HG03378 (cell line): ENCODE measurements at regions not wholly inside any gene's neighbourhood (a gene's known extent, or its start where the extent isn't known, plus 50 kb on each side); places are given as distances from the start of the nearest gene placed in this dataset.

ENCODE experiments used
- ATAC-seq: cut with Tn5 transposase; IDR thresholded peaks from one replicate; pipeline ENCODE4 v1.9.1; 2021; ENCODE audit warnings: mild to moderate bottlenecking, moderate library complexity; ENCODE audit not compliant: unreplicated experiment

DNA sequence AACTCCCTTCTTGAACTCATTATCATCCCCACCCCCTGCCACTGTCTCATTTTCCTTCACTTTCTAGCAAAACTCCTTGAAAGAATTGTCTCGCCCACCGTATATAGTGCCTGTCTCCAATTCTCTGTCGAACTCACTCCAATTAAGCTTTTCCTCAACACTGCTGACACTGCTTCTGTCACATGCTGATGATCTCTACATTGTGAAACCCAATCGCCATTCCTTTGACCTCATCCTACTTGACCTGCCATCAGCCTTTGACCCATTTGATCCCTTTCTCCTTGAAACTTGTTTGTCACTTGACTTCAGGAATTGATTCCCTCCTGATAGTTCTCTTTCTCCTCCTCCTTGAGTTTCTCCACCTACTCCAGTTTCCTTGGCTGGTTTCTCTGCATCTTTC, 54.8 kb downstream of the CCDC71L start:
- ATAC-seq = no peak

DNA sequence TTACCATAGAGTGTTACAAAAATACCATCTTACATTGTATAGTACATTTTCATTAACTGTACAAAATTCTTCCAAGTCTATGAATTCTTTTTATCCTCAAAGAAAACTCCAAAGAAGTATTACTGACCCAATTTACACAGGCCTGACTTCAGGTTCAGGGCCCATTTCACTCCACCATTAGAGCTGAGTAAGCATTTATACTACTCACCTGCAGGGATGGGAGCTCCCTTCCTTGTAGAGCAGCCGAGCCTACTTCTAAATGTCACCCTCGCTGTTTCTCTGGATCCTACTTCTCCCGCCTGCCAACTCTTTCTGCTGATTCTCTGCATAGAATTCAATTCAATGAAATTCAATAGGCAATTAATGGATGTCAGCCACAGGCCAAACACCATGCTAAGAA, 56.0 kb downstream of the CCDC71L start:
- ATAC-seq = no peak

DNA sequence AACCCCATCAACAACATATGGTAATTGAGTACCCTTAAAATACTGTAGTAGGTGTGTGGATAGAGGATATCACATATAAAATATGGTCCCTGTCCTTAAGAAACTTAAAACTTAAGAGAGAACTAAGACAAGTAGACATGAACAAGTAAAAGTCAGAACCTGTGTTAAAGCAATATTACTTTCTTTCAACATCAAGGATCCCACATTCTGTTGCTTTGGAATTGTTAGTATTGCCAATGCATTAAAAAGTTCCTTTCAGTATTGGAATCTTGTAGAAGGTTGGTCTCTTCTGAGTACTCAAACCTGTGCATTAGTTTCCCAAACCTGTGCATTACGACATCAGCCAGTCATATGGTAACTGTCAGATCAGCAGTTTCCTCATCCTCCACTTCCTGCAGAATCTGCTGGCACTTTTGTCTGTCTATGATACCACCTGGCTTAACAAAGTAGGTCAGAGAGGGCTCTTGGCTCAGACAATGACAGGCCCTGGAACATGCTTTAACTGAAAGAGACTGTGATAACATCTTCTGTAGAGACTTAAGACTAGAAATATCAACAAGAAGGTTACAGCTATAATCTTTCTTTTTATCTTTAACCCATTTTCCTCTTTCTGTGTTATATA, 56.5 kb downstream of the CCDC71L start:
- no peak for ATAC-seq

DNA sequence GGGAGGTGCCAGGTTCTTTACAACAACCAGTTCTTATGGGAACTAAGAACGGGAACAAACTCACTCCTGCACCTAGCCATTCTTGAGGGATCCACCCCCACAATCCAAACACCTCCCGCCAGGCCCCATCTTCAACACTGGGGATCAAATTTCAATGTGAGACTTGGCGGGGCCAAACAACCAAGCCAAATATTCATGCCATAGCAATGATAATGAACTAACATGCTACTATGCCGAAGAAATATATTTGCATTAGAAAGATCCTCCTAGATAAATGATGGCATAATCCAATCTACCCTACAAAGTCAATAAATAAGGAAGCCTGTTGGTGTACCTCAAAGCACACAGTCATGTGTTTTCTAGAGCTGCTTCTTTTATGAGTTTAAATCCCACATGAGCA, 57.6 kb downstream of the CCDC71L start:
- no peak for ATAC-seq

DNA sequence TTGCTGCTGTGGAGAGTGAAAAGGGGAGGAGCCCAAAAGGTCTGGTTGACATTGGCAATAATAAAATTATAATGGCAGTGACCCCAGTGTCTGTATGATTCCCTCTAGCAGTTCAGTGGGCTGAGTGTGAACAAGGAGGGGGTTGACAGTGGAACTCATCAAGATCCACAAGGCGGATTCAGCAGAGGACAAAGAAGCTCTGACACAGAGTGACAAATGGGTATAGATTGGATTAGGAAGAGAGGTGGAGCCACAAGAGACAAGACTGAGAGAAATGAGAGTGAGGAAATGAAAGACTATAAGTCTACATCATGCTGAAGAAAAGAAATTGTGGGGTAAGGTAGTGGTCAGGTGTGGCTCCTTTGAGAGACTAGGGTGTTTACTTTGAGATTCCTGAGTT, 58.9 kb downstream of the CCDC71L start:
- no peak for ATAC-seq

DNA sequence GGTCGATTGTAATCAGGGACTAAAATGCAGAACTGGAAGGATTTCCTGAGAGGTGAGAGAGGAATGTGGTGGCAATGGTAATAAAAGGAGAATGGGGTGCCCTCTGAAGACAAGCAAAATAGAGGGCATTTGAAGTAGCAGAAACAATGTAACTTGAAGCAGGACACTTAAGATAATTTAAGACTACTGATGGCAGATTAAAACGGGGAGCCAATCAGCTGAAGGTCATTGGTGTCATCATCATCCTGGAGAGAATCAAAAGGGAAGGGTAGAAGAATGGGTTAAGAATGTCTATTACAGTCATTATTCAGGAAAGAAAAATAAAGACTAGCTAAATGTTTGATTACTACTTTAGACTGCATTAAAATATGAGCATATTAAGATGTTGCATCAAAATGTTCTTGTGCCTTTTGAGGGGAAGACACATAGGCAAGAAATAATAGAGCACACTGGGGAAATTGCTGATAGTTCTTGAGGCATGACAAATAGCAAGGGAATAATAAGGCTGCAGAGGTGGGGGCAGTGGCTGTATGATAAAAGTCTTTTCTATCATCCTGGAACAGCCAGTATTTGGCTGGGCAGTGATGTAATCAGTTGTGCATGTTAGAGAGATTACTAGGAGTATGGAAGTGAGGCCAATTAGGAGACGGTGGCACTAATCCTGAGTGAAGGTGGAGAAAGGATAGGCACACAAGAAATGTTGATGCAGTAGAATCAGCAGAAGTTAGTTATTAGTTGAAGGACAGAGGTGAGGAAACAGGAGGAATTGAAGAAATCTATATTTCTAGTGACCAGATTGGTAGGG, 60.2 kb downstream of the CCDC71L start:
- no peak for ATAC-seq

DNA sequence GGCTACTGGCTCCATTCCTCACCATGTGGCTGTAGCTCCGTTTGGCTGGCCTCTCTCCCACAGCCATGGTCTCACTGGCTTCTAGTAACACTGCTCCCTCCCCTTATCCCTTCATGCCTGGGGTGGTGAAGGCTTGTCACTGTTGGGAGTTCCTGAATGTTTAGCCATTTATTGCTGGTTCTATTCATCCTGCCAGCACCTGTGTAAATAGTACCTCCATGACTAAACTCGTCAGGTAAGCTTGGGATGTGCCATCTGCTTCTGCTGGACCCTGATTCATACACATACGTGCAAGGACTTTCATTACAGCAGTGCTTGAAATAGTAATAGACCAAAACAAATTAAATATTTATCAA, 61.6 kb downstream of the CCDC71L start:
- no peak for ATAC-seq

DNA sequence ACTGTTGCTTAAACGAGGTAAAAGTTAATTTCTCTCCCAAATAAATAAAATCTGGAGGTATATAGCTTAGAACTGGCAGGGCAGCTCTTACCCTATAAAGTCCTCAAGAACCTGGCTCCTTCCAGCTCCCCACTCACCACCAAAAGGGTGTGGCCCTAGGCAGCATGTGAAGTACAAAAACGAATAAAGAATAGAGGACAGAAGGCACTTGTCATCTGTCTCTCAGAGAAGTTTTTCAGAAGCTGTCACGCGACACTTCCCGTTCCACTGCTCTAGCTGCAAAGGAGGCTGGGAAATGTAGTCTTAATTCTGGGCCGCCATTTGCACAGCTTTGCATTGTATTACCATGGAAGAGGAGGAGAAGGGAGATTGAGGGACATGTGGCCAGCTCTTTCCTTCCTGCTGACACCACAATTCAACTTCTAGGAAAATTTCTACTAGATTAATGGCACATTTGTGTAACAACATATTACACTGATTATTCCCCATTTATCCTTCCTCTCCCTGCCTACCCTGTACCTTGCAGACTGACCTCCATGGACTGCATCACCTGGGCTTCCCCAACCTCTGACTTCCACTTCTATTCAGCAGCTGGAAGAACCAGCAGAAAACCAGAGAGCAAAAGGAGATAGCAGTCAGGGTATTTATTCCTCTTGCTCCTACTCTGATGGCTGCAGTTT, 62.2 kb downstream of the CCDC71L start:
- peak; percentile 97 for ATAC-seq

DNA sequence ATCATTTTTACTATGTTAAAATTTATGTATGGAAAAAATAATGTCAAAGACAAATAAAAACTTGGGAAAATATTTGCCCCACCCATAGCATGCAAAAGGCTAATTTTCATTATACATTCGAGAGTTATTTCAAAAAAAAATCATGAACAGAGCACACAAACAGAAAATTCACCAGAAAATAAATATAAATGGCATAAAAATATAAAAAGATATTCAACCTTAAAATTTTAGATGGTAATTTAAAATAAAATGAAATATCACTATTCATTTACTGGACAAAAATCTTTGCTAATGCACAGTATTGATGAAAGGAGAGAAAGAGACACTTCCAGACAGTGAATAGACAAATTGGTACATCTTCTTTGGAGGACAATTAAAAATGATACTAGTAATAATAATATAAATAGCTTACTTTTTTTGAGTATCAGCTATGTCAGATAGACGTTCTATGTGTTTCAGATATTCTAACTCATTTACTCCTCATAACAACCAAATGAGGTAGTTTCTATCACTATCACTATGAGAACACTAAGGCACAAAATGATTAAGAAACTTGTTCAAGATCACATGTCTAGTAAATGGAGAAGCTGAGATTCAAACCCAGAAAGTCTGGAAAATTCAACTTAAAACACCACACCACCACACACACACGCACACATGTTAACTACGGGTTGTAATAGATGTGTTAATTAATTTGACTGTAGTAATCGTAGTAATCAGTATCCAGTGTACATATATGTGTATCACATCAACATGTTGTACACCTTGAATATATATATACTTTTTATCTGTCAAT, 63.0 kb downstream of the CCDC71L start:
- ATAC-seq = no peak

DNA sequence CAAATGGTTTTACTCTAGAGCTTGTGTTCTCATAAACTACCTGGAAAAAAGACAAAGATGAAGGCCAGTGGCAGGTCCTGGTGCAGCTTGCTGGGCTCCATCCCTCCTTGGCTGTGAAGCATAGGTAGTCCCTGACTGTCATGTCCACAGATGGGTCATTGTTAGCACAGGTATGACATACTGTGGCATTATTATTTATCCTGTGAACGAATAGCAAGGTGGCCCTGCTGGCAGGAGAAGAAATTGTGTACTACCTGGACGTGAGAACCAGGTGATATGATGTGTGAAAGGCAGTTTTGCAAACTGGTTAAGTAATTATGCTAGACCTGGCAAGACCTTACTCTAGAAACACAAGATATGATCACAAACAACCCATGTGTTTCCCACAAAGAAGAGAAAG, 63.9 kb downstream of the CCDC71L start:
- no peak for ATAC-seq

DNA sequence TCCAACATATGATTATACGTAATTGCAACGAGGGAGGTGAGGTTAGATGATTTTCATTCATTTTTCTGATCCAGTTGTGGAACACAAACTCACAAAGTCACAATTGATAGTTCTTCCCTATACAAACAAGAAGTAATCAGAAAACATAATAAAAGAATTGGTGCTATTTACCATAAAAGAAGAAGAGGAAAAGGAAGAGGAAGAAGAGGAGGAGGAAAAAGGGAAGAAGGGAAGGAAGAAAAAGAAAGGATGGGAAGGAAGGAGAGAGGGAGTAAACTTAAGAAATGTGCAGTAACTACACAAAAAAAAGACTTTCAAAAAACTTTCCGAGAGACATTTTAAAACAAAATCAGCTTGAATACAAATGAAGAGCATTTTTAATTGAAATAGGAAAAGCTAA, 65.0 kb downstream of the CCDC71L start:
- ATAC-seq = no peak

DNA sequence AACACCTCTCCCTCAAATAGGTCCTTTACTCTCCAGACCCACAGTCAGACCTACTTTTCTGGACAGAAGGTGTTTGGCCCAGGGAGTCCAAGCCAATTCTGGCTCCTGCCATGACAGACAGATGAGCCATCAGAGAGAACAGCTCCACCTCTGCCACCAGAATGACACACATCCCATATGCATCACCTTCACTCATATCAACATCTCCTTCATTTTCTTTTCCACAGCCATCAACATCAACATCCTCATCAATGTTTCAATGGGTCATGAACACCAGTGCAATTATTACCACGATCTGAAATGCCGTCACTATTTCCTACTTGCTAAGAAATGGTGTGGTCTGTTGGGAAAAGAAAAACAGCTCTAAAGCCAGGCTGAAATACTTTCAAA, 67.9 kb downstream of the CCDC71L start:
- no peak for ATAC-seq

DNA sequence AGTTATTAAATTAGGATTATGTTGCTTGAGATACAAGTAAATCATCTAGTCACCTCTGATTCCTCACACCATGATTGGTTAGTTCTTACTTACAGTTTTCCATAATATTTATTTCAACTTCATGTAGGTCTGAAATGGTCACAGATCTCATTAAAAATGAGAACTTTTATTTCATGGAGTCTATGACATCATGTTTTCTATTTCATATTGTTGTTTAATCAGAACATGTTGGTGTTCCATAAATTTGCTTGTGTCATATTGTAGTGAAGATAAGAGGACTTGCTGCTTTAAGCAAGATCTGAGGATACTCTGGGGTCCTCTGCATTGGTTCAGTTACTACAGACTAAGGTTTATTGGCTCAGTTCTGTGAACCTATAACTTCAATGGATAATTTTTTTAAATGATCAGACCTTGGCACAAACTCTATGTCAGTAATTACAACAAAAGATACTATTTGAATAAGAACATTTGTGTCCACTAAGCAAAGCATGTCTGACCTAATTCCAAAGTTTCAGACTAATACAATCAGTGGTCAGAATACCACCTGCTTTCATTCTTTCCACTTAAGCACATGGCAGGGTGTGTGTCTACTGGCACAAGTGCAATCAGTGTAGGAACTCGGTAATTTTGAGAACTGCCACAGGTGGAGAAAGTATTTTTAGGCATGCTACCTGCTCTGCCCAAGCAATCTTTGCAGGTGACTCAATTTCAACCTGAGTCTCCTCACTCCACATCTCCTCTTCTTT, 68.5 kb downstream of the CCDC71L start:
- no peak for ATAC-seq

DNA sequence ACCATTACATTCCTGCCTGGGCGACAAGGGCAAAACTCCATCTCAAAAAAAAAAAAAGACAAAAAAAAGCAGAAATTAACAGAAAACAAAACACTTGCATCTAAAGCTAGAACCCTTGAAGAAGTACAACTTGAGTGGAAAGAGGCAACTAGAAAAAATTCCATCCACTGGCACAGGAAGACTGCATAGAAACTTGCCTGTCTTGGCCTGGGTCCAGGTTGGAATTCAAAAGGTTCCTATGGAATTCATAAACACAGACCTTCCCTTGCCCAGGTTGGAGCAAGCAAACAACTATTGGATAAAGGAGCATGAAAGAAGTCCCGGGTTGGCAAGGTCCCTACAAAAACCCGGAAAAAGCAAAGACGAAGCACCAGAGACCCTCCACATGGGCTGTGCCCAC, 69.8 kb downstream of the CCDC71L start:
- ATAC-seq = no peak

DNA sequence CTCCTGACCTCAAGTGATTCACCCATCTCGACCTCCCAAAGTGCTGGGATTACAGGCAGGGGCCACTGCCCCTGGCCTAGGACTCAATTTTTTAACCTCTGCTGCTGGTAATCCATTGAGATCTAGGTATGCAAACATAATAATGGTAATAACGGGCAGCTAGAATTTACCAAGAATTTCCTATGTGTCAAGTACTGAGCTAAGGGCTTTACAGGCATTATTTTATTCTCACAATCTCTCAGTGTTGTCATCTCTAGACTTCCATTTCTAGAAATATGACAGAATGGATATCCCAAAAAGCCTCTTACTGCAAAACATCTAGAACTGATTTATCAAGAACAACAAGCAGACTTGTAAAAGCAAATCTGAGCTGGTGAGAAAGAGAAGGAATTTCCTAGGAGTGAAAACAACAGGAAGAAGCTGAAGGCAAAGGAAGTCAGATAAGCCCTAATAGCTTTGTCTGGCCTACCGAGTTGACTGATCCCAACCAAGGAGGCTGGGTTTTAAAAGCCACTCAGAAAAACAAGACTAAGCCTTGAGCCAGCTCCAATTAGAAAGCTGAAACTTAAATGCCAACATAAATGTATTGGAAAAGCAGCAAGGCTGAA, 70.6 kb downstream of the CCDC71L start:
- no peak for ATAC-seq

DNA sequence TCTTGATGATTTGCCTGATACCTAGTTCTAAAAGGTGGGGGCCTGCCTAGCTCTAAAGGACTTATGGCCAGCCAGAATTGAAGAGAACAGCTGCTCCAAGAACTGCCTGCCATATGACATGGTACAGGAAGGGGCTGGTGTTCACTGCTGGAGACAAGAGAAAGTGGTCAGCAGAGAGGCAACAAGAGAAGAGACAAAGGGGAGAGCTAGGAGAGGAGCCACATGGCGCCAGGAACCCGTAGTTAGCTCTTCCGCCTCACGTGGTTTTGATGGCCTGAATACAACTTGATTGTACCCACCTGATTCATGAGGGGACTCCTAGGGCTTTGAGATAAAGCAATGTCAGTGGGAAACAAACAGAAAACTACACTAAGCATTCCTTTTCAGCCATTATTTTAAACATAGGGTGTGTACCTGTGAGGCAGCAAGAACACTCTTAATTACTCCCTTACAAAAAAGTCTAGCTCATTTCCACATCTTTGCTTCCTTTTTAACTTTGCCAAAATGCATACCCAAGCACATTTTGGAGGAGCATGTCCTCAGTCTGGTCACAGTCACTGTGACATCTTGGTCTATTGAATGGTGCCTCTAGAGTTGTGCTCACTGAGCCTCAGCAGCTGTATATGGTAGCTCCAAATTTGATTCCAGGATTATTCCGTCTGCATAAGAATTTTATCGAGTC, 71.6 kb downstream of the CCDC71L start:
- no peak for ATAC-seq

DNA sequence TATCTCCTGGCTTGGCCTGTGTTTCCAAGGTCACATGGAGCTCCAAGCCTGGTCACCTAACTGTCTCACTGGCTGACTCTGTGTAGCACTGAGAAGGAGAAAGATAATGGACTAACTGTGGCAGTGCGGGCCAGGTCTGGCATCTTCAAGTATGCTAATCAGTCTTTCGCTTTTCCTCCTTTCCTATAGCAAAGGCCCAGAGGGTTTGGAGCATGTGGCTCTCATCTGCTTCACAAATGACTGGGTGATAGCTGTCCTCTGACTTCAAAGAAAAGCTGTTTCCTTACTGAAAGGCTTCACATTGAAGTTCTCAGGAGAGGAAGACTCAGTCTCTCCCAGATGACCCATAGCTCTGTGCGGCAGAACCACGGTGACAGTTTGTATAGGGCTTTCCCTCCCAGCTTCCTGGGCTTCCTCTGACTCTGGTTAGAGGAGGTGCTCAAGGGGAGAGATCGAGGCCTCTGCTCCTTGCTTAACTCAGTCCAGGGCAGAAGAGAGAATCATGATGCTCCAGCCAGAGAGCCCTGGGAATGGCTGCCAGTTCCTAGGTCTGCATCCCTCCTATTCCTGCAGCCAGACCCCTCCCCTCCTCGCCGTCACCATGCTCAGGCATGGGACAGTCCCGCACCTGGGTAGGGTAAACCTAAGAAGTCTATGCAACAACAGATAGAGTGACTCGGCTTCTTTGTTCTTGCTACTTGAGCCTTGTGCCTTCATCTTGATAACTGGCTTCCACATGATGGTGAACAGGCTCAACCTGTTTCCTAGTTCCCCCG, 72.3 kb downstream of the CCDC71L start:
- ATAC-seq = no peak

DNA sequence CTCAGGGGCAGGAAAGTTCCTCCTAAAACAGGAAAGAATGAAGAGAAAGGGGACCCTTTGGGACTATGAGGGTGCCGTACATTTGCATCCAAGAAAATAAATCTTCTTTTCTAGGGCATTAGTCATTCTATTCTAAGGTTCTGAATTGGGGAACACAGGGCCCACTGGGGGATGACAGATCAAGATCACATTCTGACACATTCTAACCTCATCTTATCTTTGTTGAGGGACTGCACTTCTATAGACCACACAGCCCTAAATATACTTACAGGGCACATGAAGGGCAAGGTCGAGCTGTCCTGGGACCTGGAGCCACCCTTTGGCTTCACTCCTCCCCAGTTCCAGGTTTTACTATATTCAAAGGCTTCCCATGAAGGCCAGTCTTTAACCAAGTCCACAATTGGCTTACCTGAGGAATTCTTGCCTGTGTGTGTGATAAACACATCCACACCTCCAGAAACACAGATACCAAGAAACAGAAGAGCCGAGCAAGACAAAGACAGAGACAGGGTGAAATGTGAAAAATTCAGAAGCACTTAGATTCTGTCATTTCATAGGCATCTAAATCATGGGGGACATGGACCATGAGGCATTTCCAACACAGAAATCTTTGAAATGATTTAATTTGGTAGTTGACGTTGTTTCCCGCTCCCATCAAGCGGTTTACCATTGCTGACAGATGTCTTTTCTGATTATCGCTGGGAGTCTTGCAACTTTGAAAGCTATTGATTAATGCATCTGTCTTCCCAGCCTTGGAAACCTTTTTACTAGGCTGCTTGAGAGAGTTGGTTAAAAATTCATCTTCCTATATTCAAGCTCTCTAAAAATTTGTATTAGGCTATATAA, 75.8 kb downstream of the CCDC71L start:
- no peak for ATAC-seq
